RKO (cell line): ENCODE measurements at regions not wholly inside any gene's neighbourhood (a gene's known extent, or its start where the extent isn't known, plus 50 kb on each side); places are given as distances from the start of the nearest gene placed in this dataset.
"Not testable (repeated sequence)": the region's sequence is repeated elsewhere in the genome, so short reads cannot be mapped to it uniquely, and the experiment has no call there.

Source experiments
- DNase-seq: peaks from one replicate; pipeline ENCODE4 v3.0.0-alpha.2; 2016; ENCODE audit warnings: low spot score

DNA sequence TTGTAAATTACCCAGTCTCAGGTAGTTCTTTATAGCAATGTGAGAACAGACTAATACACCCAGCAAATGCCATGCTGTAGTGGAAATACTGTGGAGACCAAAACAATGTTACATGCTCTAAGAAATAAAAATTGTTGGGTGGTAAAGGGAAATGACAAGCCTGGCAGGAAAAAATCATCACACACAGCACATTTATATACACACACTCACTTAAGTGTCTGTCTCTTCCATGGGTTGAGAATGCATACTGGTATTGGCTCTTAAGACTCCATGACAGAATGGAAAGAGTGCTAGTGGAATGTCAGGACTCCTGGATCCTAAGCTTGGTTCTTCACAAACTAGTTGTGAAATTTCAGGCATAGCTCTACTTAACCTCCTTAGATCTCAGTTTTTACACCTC, 343.0 kb downstream of the CD83 start:
- no peak for DNase-seq

DNA sequence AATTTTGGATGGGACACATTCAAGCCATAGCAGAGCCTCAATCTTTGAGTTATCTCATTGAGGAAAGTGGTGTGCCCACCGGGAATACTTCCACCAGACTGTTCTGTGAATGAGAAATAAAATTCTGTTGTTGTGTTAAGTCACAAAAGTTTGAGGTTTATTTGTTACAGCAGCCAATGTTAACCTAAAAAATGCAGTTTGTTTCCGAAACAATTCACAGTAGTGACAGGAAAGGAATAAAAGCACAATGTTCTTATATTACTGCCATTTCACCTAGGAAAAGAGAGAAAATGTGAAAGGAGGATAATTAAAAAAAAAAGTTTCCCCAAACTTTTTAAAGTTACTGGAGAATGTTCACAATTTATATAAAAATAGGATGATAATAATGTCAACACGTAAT, 344.6 kb downstream of the CD83 start:
- DNase-seq, result no peak

DNA sequence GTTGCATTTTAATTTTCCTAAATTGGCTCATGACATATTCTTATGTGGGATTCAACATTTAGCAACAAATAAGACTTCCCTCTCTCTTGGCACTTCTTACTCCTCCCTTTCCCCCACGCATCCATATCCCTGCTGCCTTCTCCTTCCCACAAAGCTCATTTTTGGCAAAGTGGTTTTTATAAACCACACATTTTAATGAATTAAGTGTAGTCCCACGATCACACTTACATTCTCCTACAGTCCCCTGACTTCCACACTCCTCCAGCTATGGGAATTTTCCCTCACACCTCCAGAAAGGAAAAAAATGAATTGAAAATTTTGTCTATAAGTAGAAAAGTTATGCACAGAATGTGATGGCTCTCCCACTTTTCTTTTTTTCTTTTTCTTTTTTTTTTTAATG, 345.0 kb downstream of the CD83 start:
- no peak for DNase-seq

DNA sequence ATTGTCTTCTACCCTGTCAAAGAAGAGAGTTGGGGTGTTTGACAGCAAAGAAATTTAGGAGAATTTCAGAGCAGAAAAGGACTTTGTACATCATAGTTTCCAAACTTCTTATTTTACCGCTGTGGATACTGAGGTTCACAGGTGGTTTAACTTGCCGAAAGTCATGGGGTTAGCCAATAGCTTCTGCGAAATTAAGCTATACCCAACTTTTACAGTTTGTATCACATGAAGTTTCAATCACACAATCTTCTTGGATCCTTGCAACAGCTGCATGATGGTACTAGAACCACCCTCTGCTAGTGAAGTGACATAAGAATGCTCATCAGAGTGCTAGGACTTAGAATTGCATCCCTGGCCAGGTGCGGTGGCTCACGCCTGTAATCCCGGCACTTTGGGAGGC, 345.5 kb downstream of the CD83 start:
- DNase-seq, result no peak

DNA sequence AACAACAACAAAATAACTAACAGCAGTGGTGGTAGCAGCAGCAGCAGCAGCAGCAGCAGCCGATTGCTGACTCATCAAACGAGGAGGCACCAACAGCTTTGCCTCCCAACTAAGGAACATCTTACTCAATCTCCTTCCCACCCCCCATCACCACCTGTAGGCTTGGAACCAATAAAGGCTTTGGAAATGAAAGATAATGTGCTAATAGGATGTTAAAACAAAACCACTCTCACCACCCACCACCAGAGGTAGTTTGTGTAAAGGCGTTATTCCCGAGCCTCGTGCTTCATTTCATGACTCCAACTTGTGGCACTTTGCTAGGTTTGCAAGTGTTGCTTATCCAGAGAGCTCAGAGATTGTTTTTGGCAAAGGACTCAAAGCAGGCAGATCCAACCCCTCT, 346.5 kb downstream of the CD83 start:
- no peak for DNase-seq

DNA sequence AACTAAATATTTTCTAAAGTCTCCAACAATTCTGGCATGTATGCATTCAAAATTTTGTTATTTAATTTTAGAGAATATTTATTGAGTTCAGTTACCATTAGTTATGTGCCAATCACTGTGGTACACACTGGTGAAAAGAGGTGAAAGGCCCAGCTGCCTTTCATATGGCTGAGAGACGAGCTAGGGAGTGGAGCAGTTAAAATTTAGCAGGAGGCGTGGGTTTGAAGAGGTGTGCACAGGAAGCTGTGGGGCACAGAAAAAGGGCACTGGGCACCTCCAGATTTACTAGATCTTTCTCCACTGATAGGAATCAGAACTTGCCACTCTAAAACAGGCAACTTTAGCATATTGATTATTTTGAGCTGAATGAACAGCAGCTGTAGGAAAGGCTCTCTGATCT, 347.1 kb downstream of the CD83 start:
- DNase-seq, result no peak

DNA sequence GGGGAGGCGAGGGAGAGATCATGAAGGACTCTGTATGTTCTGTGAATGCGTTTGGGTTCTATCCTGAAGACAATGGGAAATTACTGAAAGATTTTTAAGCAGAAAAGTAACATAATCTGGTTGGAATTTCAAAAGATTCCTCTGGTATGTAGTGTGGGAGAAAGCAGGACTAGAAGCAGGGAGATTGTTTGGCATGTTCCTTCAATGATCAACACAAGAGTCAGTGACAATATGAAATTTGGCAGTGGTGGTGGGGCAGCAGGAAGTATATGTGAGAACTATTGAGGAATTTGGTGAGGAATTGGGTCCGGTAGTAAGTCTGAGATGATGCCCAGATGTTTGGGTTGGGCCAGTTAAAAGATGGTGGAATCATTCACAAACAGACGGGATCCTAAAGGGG, 348.7 kb downstream of the CD83 start:
- no peak for DNase-seq

DNA sequence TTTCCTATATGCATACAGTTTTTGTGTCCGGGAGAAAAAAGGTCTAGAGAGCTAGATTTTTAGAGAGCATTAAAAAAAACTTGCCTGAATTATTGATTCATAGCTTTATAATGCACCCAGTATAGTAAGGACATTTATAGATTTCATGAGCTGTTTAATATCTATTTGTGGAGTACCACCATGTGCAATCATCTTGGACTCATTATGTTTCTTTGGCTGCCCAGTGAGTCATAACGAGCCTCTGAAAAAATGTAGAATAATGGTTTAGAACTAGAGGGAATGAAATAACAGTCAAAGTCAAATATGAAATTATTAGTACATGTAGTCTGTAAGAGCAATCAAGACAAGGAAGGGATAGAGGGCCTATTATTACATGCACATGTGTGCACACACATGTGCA, 350.0 kb downstream of the CD83 start:
- no peak for DNase-seq

DNA sequence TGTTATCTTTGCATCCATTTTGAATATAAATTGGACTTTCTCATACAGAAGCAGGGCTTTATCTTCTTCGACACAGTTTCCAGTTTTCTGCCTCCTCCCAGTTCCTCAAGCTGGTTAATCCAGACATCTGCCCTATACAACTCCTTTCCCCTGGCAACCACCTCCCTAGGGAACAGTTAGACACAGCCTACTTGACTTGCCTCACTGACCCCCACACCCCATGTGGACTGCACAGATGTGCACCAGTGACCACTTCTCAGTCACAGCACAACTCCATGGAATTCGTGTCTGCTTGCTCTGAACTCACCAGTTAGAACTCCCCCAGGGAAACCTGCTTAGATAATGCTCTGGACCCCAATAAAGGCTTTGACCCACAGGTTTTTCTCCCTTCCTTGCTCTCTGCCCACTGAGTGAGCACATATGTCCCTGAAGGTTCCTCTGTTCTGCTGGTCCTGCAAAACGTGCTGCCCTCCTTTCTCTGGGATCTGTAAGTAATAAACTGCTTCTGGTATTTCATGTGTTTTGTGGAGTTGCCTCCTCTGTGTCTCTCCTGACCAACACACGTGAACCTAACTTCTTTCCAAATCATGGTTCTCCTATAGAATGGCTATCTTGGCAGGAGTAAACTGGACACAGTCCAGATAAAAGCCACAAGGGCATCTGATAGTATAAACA, 351.2 kb downstream of the CD83 start:
- DNase-seq, result no peak

DNA sequence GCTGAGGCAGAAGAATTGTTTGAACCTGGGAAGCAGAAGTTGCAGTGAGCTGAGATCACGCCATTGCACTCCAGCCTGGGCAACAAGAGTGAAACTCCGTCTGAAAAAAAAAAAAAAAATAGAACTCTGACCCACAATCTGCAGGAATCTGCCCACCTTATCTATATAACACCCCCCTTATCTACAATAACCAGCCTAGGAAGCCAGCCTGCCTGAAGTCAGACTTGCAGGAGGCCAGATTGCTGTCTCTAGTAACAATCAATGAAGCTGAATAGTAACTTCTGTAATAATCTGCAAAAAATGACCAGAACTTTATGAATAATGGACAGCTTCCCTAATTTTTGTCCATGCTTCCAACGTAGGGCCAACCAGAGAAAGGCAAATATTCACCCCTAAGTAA, 352.5 kb downstream of the CD83 start:
- DNase-seq, result no peak

DNA sequence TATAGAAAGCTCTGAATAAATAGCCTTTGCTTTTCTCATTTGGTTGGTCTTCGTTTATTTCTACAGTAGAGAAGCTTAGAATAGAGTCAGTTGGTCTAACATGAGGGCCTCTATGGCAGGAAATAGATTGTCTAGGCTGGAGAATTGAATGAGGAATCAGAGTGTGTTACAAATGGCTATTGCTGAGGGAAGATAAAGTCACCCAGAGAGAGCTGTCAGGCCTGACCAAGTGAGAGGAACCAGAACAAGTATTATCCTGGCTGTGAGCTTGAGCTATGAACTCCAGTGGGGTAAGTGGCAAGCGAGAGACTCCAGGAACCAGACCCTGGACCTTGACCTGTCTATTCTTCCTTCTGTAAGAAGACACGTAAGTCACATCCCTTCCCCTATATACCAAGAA, 353.1 kb downstream of the CD83 start:
- no peak for DNase-seq

DNA sequence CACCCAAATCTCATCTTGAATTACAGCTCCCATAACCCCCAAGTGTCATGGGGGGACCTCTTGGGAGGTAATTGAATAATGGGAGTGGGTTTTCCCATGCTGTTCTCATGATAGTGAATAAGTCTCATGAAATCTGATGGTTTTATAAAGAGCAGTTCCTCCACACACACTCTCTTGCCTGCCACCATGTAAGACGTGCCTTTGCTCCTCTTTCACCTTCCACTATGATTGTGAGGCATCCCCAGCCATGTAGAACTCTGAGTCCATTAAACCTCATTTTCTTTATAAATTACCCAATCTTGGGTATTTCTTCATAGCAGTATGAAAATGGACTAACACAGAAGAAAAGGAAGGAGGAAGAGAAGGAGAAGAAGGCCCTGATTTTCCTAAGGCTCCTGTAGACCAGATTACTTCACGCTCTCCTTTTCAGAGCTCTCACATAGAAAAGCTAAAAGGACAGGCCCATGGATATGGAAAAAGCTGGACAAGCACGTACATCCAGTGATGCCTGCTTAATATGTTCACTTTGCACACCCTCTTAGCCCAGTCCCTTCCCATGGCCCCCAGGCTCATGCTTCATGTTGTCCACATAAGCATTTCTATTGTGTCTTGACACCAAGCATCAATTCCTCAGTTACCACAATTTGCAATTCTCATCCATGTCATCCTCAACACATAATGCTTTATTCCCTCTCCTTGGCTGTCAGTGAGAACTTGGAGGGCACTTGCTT, 354.8 kb downstream of the CD83 start:
- no peak for DNase-seq

DNA sequence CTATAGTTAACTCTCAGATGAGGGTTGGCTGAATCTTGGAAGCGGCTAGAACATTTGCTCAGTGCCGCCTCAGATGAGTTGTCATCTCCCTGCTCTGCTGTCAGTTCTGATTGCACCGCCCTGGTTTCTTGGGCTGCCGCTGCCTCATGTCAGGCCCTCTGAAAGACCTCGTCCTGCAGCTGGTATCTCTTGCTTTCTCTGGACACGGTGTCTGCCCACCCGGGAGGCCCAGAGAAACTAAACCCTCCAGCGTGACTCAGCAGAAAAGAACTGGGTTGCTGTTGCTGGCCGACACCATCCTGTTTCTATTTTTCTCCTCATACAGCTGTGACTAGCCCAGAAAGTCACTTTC, 355.4 kb downstream of the CD83 start:
- no peak for DNase-seq

DNA sequence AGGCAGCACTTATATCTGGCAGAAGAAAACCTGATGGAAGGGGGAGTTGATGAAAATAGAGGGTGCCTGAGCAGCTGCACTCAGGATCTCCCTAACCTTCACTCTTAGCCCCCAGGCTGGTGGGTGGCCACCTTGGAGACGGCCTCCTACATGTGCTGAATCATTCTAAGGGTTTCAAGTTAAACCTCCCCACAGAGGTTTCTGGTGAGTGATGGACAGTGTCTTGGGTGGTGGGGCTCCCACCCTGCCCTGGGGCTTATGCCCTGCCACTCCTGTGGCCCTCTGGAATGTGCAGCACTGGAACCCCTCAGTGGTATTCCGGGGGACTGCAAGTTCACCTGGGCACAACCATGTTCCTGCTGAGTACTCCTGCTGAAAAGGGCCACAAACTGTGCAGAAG, 357.2 kb downstream of the CD83 start:
- DNase-seq, result no peak

DNA sequence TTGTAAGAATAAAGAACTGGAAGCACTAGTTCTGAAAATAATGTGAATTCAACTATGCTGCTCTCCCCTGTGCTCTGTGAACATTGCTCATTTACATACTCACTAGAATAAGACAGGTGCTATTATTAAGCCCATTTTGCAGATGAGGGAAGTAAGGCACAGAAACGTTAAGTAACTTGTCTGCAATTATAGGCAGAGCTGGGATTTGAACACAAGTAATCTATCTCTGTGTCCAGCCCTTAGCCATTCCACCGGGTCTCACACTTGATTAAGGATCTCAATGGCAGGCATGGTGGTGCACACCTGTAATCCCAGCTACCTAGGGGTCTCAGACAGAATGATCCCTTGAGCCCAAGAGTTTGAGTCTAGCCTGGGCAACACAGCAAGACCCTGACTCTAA, 357.7 kb downstream of the CD83 start:
- DNase-seq, result no peak

DNA sequence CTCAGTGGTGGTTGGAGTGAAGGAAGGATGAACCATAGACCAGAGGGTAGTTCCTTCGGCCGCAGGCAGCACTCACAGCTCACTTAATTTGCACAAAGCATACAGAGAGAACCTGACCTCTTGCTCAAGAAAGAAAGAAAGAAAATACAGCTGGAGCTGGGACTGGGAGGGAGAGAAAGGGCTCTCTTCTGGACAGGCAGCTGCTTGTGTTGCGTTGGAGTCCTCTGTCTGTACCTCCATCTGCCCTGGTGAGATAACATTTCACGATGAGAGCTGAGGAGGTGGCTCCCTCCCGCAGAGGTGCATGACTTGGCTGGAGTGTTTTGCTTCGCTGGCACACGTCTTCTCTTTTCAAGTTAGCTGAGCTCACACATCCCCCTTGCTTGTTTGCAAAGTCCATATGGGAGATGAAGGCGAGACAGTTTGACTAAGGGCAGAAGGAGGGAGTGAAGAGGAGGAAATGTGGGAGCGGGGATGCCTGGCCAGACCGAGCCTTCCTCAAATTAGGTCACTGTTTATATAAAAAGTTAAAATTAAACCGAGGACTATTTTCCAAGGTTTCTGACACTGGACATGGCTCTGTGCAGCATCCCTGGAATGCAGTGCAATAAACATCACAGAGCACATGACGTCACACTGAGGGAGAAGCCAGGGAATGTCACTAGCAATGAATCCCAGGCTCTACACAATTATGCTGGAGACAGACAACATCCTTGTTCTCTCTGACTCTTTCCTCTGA, 359.4 kb downstream of the CD83 start:
- DNase-seq, result no peak

DNA sequence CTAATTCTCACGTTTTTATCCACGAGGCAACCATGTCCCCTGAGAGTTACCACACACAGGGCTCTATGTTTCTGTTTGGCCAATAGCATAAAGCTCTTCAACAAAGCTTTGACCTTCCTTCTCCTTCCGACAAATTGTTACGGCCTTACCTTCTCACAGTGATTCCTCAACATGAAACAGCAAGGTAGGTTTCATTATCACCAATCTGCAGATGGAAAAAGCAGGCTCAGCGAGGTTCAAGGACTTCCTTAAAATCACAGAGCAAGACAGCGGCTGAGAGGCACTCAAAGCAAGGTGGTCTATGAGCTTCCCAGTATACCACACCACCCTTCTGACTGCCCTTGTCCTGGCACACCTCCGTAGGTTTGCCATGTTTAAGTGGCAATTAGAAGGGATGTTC, 360.0 kb downstream of the CD83 start:
- DNase-seq, result no peak

DNA sequence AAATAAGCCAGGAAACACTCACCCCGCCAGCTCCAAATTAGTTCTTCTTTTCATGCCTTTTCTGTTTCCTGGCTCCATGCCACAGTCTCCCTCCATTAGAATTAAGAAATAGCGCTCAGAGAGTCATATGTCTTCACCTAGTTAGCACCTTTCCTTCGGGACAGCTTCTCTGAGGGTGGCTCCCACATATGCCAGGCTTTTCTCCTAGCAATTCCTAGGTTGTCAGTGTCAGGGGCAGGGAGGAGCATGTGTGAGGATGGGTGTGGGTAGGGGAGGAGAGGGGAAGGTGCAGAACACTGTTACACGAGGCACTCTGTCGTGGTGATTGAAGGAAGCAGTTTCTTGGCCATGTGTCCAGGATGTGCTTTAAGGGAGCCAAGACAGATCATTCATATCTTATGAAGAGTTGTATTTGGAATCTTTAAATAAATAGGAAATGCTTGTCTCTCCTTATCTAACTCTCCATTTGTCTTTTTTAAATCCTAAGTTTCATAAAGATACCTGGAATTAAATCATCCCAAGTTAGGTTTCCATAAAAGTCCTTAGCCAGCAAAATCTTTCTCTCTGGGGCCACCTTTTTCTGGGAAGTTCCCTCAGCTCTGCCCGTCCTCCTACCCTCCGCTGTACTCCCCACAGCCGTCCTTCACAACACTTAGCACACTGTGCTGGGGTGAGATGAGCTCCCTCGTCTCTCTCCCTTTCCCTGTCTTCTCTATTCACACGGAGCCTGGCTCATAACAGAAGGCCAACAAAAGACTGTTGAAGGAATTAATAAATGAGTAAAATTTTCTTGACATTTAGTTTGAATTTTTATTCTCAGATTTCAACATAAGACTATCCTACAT, 361.0 kb downstream of the CD83 start:
- no peak for DNase-seq

DNA sequence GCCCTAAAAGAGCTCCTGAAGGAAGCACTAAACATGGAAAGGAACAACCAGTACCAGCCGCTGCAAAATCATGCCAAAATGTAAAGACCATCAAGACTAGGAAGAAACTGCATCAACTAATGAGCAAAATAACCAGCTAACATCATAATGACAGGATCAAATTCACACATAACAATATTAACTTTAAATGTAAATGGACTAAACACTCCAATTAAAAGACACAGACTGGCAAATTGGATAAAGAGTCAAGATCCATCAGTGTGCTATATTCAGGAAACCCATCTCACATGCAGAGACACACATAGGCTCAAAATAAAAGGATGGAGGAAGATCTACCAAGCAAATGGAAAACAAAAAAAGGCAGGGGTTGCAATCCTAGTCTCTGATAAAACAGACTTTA, 364.4 kb downstream of the CD83 start:
- DNase-seq, result not testable (repeated sequence)

DNA sequence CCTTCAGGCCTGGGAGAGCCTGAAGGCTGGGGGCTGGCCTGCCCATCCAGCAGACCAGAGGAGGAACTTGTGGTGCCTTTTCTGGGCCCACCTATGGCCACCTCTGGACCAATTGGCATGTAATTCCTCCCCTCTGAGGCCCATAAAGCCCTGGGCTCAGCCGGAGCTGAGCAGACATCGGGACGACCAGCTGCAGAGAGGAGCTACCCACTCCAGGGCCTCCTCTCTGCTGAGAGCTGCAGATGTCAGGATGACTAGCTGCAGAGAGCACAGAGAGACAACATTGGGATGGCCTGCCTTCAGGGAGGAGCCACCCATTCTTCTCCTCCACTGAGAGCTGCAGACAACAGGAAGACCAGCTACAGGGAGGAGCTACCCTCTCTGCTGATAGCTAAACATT, 370.1 kb downstream of the CD83 start:
- DNase-seq, result no peak

DNA sequence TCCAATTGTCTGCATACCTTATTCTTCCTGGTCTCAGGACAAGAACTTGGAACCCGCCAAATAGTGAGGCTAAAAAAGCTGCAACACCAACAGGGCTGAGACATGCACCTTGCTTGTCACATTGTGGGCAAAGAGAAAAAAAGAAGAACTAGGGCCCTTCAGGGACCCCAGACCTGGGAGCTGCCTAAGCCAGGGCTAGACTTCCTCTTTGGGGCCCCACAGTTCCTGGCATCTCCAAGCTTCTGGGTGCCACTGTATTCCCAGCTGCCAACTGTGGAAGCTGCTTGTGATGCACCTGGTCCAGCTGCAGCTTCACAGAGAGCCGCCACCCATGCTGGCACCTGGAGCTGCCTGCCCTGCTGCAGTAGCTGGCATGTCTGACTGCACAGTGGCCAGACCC, 370.6 kb downstream of the CD83 start:
- no peak for DNase-seq

DNA sequence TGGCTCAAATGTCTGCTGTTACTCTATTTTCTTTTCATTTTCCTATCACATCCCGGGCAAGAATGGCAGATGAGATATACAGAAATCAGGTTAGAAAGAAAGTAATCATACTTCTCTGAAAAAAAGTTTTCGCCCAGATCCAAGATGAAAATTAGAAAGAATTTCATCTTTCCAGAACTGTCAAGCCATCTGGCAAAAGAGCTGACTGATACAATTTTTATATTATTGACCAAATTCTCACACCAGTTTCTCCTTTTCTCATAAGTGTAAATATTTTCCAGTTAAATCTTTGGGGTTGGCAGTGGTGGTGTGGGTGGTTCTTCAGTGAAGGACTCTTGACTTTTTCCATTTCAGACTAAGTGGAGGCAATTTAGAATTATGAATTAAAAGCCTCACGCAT, 371.9 kb downstream of the CD83 start:
- DNase-seq, result no peak

DNA sequence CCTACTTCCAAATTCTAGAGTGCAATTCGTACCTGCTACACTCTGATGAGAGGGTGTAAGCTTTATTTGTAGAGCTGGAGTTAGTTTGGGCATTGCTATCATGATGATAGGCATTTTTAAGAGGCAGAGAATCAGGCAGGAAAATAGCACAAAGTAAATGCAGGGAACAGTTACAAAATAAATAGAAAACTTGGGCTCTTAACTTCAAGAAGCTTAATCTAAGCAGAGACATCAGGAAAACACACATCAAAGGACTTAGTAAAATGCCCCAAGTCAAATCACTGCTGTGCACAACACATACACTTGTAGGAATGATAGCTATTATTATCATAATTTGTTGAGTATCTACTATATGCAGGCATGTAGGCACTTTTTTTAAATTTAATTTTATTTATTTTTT, 381.2 kb downstream of the CD83 start:
- DNase-seq, result no peak
